ENCODE measurements at regions not wholly inside any gene's neighbourhood (a gene's known extent, or its start where the extent isn't known, plus 50 kb on each side); places are given as distances from the start of the nearest gene placed in this dataset.
"Not testable (repeated sequence)": the region's sequence is repeated elsewhere in the genome, so short reads cannot be mapped to it uniquely, and the experiment has no call there.

DNA sequence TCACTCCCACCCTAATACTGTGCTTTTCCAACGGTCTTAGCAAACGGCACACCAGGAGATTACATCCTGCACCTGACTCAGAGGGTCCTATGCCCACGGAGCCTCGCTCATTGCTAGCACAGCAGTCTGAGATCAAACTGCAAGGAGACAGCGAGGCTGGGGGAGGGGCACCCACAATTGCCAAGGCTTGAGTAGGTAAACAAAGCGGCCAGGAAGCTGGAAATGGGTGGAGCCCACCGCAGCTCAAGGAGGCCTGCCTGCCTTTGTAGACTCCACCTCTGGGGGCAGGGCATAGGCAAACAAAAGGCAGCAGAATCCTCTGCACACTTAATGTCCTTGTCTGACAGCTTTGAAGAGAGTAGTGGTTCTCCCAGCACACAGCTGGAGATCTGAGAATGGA is 450.2 kb downstream of the DIRAS2 start:
- not testable (repeated sequence) for H3K27me3 ChIP-seq (ENCODE audit: control insufficient read depth, insufficient read depth, low read length); H3K36me3 ChIP-seq (ENCODE audit: control insufficient read depth, low read depth, low read length); H3K27ac ChIP-seq (ENCODE audit: low read length); H3K4me1 ChIP-seq (ENCODE audit: control insufficient read depth, low read depth, low read length); H3K4me3 ChIP-seq (ENCODE audit: low read length); H3K9ac ChIP-seq (ENCODE audit: low read length); H3K9me3 ChIP-seq (ENCODE audit: control insufficient read depth, low read depth, low read length)

DNA sequence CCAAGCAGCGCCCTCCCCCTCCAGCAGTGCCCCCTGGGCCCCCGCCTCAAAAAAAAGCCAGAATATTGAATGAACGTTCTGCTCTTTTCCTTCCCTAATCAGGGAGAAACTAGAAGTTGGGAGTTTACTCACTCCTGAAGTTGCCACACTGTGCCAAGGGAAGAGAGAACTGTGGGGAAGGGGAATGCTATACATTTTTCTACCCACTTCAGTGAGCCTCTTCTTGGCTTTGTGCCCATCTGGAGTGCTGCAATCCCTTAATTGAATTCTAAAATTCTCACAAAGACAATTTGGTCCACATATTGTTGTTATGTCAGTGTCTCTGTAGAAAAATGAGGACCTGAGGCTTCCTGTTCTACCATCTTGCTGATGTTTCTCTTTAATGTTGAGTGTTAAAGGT is 443.7 kb downstream of the DIRAS2 start:
- Histone ChIP-seq H3K4me1 (ENCODE audit: control insufficient read depth, low read depth, low read length) (no peaks in the 10 kb centered on the region), H3K9me3 (ENCODE audit: control insufficient read depth, low read depth, low read length) (no peaks in the 10 kb centered on the region), H3K4me3 (ENCODE audit: low read length) (no peak overlapping the region), H3K36me3 (ENCODE audit: control insufficient read depth, low read depth, low read length) (no peaks in the 10 kb centered on the region), H3K9ac (ENCODE audit: low read length) (no peak overlapping the region), H3K27ac (ENCODE audit: low read length) (no peak overlapping the region), H3K27me3 (ENCODE audit: control insufficient read depth, insufficient read depth, low read length) (no peaks in the 10 kb centered on the region)

DNA sequence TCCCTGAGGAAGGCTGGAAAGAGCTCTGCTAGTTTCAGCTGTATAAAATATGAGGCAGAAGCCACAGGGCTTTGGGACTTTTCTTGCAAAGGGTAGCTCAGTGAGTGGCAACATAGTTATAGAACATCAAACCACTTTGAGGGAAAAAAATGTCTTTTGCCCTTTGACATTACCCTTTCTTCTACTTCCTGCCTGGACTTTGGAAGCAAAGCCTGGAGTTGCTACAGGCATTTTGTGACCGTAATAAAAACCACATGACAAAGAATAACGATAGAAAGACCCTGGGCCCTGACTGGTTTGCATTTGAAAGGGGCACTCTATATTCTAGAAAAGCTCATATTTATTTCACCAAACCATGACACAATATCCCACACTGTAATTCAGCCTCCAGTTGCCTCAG is 440.9 kb downstream of the DIRAS2 start:
- Histone ChIP-seq H3K9me3 (ENCODE audit: control insufficient read depth, low read depth, low read length) (no peaks in the 10 kb centered on the region), H3K27me3 (ENCODE audit: control insufficient read depth, insufficient read depth, low read length) (no peaks in the 10 kb centered on the region), H3K27ac (ENCODE audit: low read length) (no peak overlapping the region), H3K4me3 (ENCODE audit: low read length) (no peak overlapping the region), H3K36me3 (ENCODE audit: control insufficient read depth, low read depth, low read length) (no peaks in the 10 kb centered on the region), H3K4me1 (ENCODE audit: control insufficient read depth, low read depth, low read length) (no peaks in the 10 kb centered on the region), H3K9ac (ENCODE audit: low read length) (no peak overlapping the region)

DNA sequence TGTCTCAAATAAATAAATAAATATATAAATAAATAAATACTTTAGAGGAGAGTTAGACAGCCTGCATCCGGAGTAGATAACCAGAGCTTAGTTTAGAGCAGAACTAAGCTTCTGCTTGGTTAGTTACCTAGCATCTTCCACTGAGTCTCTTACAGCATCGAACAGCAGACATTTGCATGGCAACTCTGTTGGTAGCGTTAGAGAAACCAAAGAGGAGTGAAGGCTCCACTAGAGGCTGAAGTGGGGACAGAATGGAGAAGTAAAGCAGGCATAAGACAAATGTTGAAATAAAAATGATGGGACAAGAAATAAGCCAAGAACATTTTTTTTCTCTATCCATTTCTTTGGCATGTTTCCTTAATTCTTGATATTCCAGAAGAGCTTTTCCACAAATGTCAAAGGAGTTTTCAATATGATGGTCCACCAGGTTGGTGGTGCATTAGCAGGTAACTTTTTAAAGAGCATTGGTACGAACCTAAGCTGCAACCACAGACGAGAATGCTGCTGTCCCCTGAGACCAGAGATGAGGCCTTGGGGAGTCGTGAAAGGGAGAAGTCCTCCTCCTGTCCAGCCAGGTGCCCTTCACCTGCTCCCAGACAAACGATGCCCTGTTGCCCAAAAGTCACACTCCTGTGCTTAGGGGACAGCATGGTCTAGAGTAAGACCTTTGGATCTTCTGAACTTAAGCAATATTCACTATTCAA is 438.3 kb downstream of the DIRAS2 start:
- no peaks in the 10 kb centered on the region for H3K36me3 ChIP-seq (ENCODE audit: control insufficient read depth, low read depth, low read length)

DNA sequence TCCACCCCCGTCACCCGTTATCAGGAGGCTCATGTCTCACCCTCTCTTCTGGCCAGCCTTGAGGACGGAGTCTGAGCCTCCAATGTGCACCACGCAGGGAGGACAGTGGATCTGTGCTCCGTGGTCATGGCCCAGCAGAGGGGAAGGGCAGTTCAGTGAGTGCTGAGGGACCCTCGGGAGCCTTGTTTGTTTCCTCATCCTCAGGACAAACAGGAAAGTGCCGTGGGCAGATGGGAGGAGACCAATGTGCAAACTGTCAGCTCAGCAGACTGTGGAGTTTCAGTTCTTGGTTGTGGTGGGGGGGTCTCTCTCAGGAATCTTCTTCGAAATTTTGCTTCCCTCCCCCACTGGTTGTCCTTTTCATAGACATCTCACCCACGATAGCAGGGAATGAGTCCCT is 429.6 kb downstream of the DIRAS2 start:
- not testable (repeated sequence) for H3K27ac ChIP-seq (ENCODE audit: low read length); H3K4me3 ChIP-seq (ENCODE audit: low read length); H3K36me3 ChIP-seq (ENCODE audit: control insufficient read depth, low read depth, low read length)

More for the DNA sequence above, 438.3 kb downstream of the DIRAS2 start:
- no peak overlapping the region for H3K27ac ChIP-seq (ENCODE audit: low read length)
- H3K27me3 ChIP-seq (ENCODE audit: control insufficient read depth, insufficient read depth, low read length), result no peaks in the 10 kb centered on the region
- no peaks in the 10 kb centered on the region for H3K9me3 ChIP-seq (ENCODE audit: control insufficient read depth, low read depth, low read length)
- H3K4me1 ChIP-seq (ENCODE audit: control insufficient read depth, low read depth, low read length), result no peaks in the 10 kb centered on the region
- H3K9ac ChIP-seq (ENCODE audit: low read length), result no peak overlapping the region
- no peak overlapping the region for H3K4me3 ChIP-seq (ENCODE audit: low read length)

DNA sequence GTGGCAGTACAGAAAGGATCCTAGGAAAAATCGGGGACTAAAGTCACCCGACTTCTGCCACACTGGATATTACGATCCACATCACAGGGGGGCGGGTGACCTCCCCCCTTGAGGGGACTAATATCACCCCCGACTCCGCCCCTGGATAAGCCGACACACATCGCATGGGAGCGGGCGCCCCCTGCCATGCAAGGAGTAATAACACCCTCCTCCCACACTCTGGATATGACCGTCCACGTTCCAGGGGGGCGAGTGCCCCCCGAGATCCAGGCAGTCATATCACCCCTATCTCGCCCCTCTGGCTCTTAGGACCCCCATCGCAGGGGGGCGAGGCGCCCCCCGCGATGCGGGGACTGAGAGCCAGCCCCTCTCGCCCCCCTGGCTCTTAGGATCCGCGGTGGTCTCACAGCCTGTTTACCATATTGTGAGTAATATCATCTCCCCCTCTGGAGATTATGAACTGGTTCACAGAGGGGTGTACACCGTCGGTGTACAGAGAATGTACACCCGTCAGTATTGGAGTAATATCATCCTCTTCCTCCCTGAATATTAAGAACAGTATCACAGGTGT is 423.0 kb downstream of the DIRAS2 start:
- Histone ChIP-seq H3K36me3 (ENCODE audit: control insufficient read depth, low read depth, low read length) (no peaks in the 10 kb centered on the region), H3K4me3 (ENCODE audit: low read length) (peak overlapping the region; percentile 58), H3K27ac (ENCODE audit: low read length) (no peak overlapping the region), H3K9me3 (ENCODE audit: control insufficient read depth, low read depth, low read length) (no peaks in the 10 kb centered on the region), H3K9ac (ENCODE audit: low read length) (peak overlapping the region; percentile 44), H3K27me3 (ENCODE audit: control insufficient read depth, insufficient read depth, low read length) (no peaks in the 10 kb centered on the region), H3K4me1 (ENCODE audit: control insufficient read depth, low read depth, low read length) (no peaks in the 10 kb centered on the region)

More for the DNA sequence above, 429.6 kb downstream of the DIRAS2 start:
- H3K9me3 ChIP-seq (ENCODE audit: control insufficient read depth, low read depth, low read length); H3K9ac ChIP-seq (ENCODE audit: low read length); H3K4me1 ChIP-seq (ENCODE audit: control insufficient read depth, low read depth, low read length); H3K27me3 ChIP-seq (ENCODE audit: control insufficient read depth, insufficient read depth, low read length): not testable (repeated sequence)

DNA sequence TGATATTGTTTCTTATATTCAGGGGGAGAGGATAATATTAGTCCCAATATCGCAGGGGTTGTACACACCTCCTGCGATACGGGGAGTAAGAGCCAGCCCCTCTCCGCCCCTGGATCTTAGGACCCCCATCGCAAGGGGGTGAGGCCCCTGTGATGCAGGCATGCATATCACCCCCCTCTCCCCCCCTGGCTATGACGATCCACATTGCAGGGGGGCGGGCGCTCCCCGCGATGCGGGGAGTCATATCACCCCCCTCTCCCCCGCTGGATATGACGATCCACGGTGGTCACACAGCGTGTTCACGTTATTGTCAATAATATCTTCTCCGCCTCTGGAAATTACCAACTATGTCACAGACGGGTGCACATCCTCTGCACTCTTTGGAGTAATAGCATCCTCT is 420.7 kb downstream of the DIRAS2 start:
- not testable (repeated sequence) for H3K4me1 ChIP-seq (ENCODE audit: control insufficient read depth, low read depth, low read length); H3K27ac ChIP-seq (ENCODE audit: low read length); H3K27me3 ChIP-seq (ENCODE audit: control insufficient read depth, insufficient read depth, low read length); H3K9me3 ChIP-seq (ENCODE audit: control insufficient read depth, low read depth, low read length); H3K36me3 ChIP-seq (ENCODE audit: control insufficient read depth, low read depth, low read length); H3K4me3 ChIP-seq (ENCODE audit: low read length); H3K9ac ChIP-seq (ENCODE audit: low read length)

DNA sequence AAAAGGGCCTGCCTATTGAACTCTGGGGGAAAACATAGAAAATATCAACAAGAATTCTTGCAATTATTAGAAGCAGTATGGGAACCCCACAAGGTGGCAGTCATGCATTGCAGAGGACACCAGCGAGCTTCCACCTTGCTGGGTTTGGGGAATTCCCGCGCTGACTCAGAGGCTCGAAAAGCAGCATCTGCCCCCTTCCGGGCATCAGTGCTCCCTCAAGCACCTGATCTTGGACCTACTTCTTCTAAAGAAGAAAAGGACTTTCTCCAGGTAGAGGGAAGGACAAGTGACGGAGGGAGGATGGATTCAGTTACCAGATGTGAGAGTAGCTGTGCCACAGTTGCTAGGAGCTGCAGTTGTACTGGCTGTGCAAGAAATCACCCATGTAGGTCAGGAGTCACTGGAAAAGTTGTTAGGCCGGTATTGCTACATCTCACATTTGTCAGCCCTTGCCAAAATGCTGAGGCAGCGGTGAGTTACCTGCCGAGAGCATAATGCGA is 415.7 kb downstream of the DIRAS2 start:
- H3K36me3 ChIP-seq (ENCODE audit: control insufficient read depth, low read depth, low read length); H3K27ac ChIP-seq (ENCODE audit: low read length): not testable (repeated sequence)

DNA sequence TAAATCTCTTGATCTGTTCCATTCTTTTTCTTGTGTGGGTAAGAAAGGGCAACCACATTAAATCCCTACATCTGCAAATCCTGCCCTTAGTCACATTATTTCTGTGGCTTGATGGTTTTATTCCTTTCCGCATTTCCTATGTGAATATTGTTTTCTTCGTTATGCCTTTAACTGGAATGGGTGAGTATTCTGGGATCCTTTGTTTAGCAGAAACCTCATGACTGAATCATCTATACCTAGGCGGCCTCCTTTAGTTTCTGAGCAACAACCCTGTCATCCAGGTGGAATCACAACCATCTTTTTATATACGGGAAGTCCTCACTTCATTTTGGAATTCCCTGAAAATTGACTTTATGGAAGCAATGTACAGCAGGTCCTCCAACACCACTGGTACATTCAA is 409.5 kb downstream of the DIRAS2 start:
- not testable (repeated sequence) for H3K9me3 ChIP-seq (ENCODE audit: control insufficient read depth, low read depth, low read length); H3K27ac ChIP-seq (ENCODE audit: low read length); H3K27me3 ChIP-seq (ENCODE audit: control insufficient read depth, insufficient read depth, low read length); H3K4me3 ChIP-seq (ENCODE audit: low read length); H3K36me3 ChIP-seq (ENCODE audit: control insufficient read depth, low read depth, low read length); H3K4me1 ChIP-seq (ENCODE audit: control insufficient read depth, low read depth, low read length); H3K9ac ChIP-seq (ENCODE audit: low read length)

More for the DNA sequence above, 415.7 kb downstream of the DIRAS2 start:
- not testable (repeated sequence) for H3K4me1 ChIP-seq (ENCODE audit: control insufficient read depth, low read depth, low read length); H3K4me3 ChIP-seq (ENCODE audit: low read length); H3K9ac ChIP-seq (ENCODE audit: low read length); H3K27me3 ChIP-seq (ENCODE audit: control insufficient read depth, insufficient read depth, low read length); H3K9me3 ChIP-seq (ENCODE audit: control insufficient read depth, low read depth, low read length)

DNA sequence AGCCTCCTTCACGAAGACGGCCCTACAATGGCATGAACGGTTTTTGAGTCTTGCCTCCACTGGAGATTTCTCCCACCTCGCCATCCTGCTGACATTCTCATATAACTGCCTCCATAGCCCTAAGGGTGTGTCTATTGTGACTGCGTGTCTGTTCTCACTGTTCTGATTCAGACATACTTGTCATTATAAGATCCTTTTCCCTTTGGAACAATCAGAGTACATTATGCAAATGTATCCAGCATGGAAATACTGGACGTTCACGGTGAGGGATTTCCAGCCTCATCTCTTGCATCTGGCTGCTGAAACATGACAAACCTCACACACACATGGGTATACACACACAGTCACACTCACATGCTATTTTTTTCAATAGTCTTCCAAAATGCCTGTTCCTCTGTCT is 402.1 kb downstream of the DIRAS2 start:
- H3K36me3 ChIP-seq (ENCODE audit: control insufficient read depth, low read depth, low read length), result no peaks in the 10 kb centered on the region
- no peaks in the 10 kb centered on the region for H3K27me3 ChIP-seq (ENCODE audit: control insufficient read depth, insufficient read depth, low read length)
- no peaks in the 10 kb centered on the region for H3K9me3 ChIP-seq (ENCODE audit: control insufficient read depth, low read depth, low read length)
- H3K4me1 ChIP-seq (ENCODE audit: control insufficient read depth, low read depth, low read length), result no peaks in the 10 kb centered on the region
- no peak overlapping the region for H3K9ac ChIP-seq (ENCODE audit: low read length)
- H3K27ac ChIP-seq (ENCODE audit: low read length), result no peak overlapping the region
- no peak overlapping the region for H3K4me3 ChIP-seq (ENCODE audit: low read length)

DNA sequence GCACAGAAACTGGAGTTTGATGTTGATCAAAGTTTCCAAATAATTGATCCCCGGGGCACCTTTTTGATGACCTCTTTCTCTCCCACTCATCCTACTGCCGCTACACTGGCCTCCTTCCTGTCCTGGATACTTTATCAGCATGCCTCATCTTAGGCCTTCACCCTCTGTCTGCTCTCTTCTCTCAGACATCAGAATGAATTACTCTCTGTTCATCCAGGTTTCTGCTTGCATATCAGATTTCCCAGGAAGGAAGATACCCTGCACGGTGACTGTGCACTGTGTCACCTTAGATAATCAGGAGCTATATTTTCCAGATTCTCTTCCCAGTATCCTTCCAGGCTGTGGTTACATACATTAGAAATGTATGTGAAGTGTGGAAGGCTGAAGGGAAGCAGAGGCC is 397.0 kb downstream of the DIRAS2 start:
- Histone ChIP-seq H3K4me1 (ENCODE audit: control insufficient read depth, low read depth, low read length) (no peaks in the 10 kb centered on the region), H3K9ac (ENCODE audit: low read length) (no peak overlapping the region), H3K4me3 (ENCODE audit: low read length) (no peak overlapping the region), H3K27me3 (ENCODE audit: control insufficient read depth, insufficient read depth, low read length) (no peaks in the 10 kb centered on the region), H3K9me3 (ENCODE audit: control insufficient read depth, low read depth, low read length) (no peaks in the 10 kb centered on the region), H3K36me3 (ENCODE audit: control insufficient read depth, low read depth, low read length) (no peaks in the 10 kb centered on the region), H3K27ac (ENCODE audit: low read length) (no peak overlapping the region)

DNA sequence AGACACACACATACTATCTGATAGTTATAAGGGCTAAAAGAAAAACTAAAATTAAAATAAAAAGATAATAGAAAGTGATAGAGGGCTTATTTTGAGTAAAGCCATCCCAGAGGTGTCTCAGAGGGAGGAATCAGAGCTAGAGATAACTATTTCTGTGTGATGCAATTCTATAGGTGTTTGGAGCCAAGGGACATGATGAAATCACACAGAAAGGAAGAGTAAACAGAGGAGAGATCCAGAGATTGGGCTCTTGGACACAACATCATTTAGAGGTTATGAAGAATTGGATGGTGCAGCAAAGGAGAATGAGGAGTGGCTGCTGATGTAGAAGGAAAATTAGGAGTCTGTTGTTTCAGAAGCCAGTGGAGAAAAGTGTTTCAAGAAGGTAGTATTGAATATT is 393.5 kb downstream of the DIRAS2 start:
- no peaks in the 10 kb centered on the region for H3K4me1 ChIP-seq (ENCODE audit: control insufficient read depth, low read depth, low read length)
- H3K4me3 ChIP-seq (ENCODE audit: low read length), result no peak overlapping the region
- no peaks in the 10 kb centered on the region for H3K27me3 ChIP-seq (ENCODE audit: control insufficient read depth, insufficient read depth, low read length)
- H3K9ac ChIP-seq (ENCODE audit: low read length), result no peak overlapping the region
- H3K9me3 ChIP-seq (ENCODE audit: control insufficient read depth, low read depth, low read length), result peaks cover 8% of the 10 kb centered on the region
- no peaks in the 10 kb centered on the region for H3K36me3 ChIP-seq (ENCODE audit: control insufficient read depth, low read depth, low read length)
- no peak overlapping the region for H3K27ac ChIP-seq (ENCODE audit: low read length)
